ENCODE measurements at regions not wholly inside any gene's neighbourhood (a gene's known extent, or its start where the extent isn't known, plus 50 kb on each side); places are given as distances from the start of the nearest gene placed in this dataset.

DNA sequence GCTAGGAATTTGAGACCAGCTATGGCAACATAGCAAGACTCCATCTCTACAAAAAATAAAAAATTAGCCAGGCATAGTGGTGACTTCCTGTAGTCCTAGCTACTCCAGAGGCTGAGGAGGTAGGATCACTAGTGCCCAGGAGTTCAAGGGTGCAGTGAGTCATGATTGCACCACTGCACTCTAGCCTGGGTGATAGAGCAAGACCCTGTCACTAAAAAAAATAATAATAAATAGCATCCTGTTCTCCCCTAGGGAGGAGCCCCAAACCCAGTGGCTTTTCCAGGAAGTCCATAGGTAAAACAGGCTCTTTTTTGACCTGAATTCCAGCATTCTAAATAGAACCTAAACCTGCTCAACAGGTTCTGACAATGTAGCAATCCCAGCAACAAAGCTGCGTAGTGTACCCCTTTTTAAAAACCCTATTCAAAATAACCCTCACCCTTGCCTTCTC, 192.0 kb downstream of the ALDH8A1 start:
- intact Hi-C loops (cut with micrococcal nuclease), result no loop called here
- H3K36me3 ChIP-seq (ENCODE audit: control insufficient read depth in 2 of 2, extremely low read depth in 1 of 2, insufficient read depth in 2 of 2, low read length in 2 of 2), result no peaks in the 10 kb centered on the region
- POLR2A ChIA-PET, result no interaction called here
- no TSS peak for BruUV-seq (replicated peaks)
- dilution Hi-C loops (cut with MboI; ENCODE audit: extremely low pct_ligation_motif_present, low sequenced_read_pairs), result no loop called here
- FAIRE-seq, result no peak
- H3K4me3 ChIP-seq (replicated peaks in 1 of 3; ENCODE audit: insufficient read depth in 1 of 3, low read depth in 1 of 3, low read length in 3 of 3), result no peak overlapping the region
- no peak overlapping the region for H3K4me2 ChIP-seq (ENCODE audit: insufficient read depth, low read length)
- no peaks in the 10 kb centered on the region for H3K9me1 ChIP-seq (replicated peaks; ENCODE audit: control insufficient read depth, extremely low read depth, insufficient read depth, low read length)
- no peak for TF ChIP-seq JUN (IDR thresholded peaks at IDR 0.05; ENCODE audit: borderline replicate concordance, insufficient read depth, insufficient read length, low read depth)
- no peaks in the 10 kb centered on the region for H3K27me3 ChIP-seq (ENCODE audit: control insufficient read depth in 2 of 2, insufficient read depth in 2 of 2, low read length in 2 of 2)
- DNase-seq (ENCODE audit: low read depth, low spot score), result no peak
- H3K4me1 ChIP-seq (ENCODE audit: control insufficient read depth, extremely low read depth, insufficient read depth, low read length), result peaks cover 5% of the 10 kb centered on the region
- H3K79me2 ChIP-seq (ENCODE audit: control insufficient read depth, insufficient read depth, low read length), result no peaks in the 10 kb centered on the region
- no peak overlapping the region for H2AFZ ChIP-seq (ENCODE audit: low read depth, low read length)
- no peak overlapping the region for H3K27ac ChIP-seq (ENCODE audit: insufficient read depth, low read depth, low read length)
- H3K9me3 ChIP-seq (replicated peaks; ENCODE audit: control insufficient read depth, insufficient read depth, low read length), result no peaks in the 10 kb centered on the region
- H3K9ac ChIP-seq (replicated peaks; ENCODE audit: extremely low read depth, insufficient read depth, low read length), result no peak overlapping the region
- CTCF ChIA-PET, result no interaction called here
- no peaks in the 10 kb centered on the region for H4K20me1 ChIP-seq (replicated peaks; ENCODE audit: control insufficient read depth, extremely low read depth, insufficient read depth, low read length)

DNA sequence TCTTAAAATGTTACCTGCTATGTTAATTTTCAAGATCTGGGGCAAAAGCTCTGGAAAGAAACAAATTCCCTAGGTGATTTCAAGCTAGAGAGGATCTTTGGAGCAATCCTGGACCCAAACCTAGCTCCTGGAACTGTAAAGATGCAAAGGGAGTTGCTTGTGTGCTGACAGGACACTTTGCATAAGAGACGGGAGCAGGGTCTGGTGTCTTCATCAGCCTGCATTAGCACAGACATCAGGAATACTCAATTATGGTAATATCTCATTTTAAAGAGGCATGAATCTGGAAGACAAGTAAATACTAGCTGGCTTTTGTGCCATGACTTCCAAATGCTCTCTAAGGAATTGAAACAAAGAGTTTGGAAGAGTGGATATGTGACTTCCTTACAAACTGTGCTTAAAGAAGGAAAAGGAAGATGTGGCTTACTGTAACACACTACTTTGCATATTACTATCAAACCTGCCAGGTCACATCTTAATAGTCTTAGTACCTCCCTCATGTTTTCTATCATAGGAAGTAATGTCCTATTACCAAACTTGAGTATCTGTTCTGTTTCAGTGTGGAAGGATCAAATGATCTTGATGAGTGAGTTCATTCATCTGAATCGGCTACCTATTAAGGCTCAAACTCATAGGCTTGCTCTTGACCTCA, 193.4 kb downstream of the ALDH8A1 start:
- Histone ChIP-seq H3K36me3 (ENCODE audit: control insufficient read depth in 2 of 2, extremely low read depth in 1 of 2, insufficient read depth in 2 of 2, low read length in 2 of 2) (no peaks in the 10 kb centered on the region), H4K20me1 (replicated peaks; ENCODE audit: control insufficient read depth, extremely low read depth, insufficient read depth, low read length) (no peaks in the 10 kb centered on the region), H3K4me3 (replicated peaks in 1 of 3; ENCODE audit: insufficient read depth in 1 of 3, low read depth in 1 of 3, low read length in 3 of 3) (no peak overlapping the region), H3K4me2 (ENCODE audit: insufficient read depth, low read length) (no peak overlapping the region), H3K27me3 (ENCODE audit: control insufficient read depth in 2 of 2, insufficient read depth in 2 of 2, low read length in 2 of 2) (no peaks in the 10 kb centered on the region), H3K79me2 (ENCODE audit: control insufficient read depth, insufficient read depth, low read length) (no peaks in the 10 kb centered on the region), H3K9ac (replicated peaks; ENCODE audit: extremely low read depth, insufficient read depth, low read length) (no peak overlapping the region), H3K9me3 (replicated peaks; ENCODE audit: control insufficient read depth, insufficient read depth, low read length) (no peaks in the 10 kb centered on the region), H2AFZ (ENCODE audit: low read depth, low read length) (no peak overlapping the region), H3K9me1 (replicated peaks; ENCODE audit: control insufficient read depth, extremely low read depth, insufficient read depth, low read length) (no peaks in the 10 kb centered on the region), H3K4me1 (ENCODE audit: control insufficient read depth, extremely low read depth, insufficient read depth, low read length) (peaks cover 8% of the 10 kb centered on the region), H3K27ac (ENCODE audit: insufficient read depth, low read depth, low read length) (no peak overlapping the region)
- CTCF ChIA-PET, result no interaction called here
- TF ChIP-seq MAX (IDR thresholded peaks at IDR 0.05; ENCODE audit: insufficient read depth, insufficient read length) (no peak), MYC (IDR thresholded peaks at IDR 0.05; ENCODE audit: low read depth, low read length) (no peak), POLR2AphosphoS5 (IDR thresholded peaks at IDR 0.05; ENCODE audit: insufficient read depth, low read depth, low read length) (no peak), POLR2A (IDR thresholded peaks at IDR 0.05; ENCODE audit: low read depth, low read length) (no peak), FOS (IDR thresholded peaks at IDR 0.05; ENCODE audit: borderline replicate concordance, insufficient read depth, low read length) (no peak), EZH2 (IDR thresholded peaks at IDR 0.05; ENCODE audit: borderline replicate concordance, low read depth, low read length, severe bottlenecking) (no peak), JUN (IDR thresholded peaks at IDR 0.05; ENCODE audit: borderline replicate concordance, insufficient read depth, insufficient read length, low read depth) (no peak), GATA2 (IDR thresholded peaks at IDR 0.05; ENCODE audit: insufficient read depth, insufficient read length, low read depth, low read length) (no peak)
- TF ChIP-seq, protein P1, sequence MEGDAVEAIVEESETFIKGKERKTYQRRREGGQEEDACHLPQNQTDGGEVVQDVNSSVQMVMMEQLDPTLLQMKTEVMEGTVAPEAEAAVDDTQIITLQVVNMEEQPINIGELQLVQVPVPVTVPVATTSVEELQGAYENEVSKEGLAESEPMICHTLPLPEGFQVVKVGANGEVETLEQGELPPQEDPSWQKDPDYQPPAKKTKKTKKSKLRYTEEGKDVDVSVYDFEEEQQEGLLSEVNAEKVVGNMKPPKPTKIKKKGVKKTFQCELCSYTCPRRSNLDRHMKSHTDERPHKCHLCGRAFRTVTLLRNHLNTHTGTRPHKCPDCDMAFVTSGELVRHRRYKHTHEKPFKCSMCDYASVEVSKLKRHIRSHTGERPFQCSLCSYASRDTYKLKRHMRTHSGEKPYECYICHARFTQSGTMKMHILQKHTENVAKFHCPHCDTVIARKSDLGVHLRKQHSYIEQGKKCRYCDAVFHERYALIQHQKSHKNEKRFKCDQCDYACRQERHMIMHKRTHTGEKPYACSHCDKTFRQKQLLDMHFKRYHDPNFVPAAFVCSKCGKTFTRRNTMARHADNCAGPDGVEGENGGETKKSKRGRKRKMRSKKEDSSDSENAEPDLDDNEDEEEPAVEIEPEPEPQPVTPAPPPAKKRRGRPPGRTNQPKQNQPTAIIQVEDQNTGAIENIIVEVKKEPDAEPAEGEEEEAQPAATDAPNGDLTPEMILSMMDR (IDR thresholded peaks at IDR 0.05; ENCODE audit: extremely low read depth in 1 of 2, insufficient read depth in 1 of 2, low read depth in 1 of 2, low read length in 2 of 2), result no peak
- POLR2A ChIA-PET, result no interaction called here
- dilution Hi-C loops (cut with MboI; ENCODE audit: extremely low pct_ligation_motif_present, low sequenced_read_pairs), result no loop called here
- no TSS peak for BruUV-seq (replicated peaks)
- no peak for DNase-seq (ENCODE audit: low read depth, low spot score)
- no peak for FAIRE-seq
- intact Hi-C loops (cut with micrococcal nuclease), result no loop called here

Measured in endothelial cell of umbilical vein (primary cell).